ENCODE measurements at regions not wholly inside any gene's neighbourhood (a gene's known extent, or its start where the extent isn't known, plus 50 kb on each side); places are given as distances from the start of the nearest gene placed in this dataset.

DNA sequence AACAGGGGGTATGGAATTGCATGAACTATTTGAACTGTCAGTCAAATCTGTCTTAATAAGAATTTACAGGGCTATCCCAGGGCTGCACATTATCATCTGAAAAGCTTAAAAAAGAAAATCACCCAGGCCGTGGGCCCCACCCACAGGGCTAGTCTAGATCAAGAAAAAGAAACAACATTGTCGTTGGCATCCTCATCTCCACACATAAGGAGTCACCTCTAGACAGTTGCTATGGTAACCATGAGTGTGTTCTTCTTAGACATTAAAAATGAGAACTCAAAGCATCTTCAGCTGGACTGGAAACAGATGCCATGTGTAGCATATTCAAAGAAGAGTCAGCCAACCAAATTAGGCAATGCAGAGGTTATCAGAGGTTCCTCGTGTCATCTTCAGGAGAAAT is 72.3 kb upstream of the CPO start:
- TF ChIP-seq, protein P1, sequence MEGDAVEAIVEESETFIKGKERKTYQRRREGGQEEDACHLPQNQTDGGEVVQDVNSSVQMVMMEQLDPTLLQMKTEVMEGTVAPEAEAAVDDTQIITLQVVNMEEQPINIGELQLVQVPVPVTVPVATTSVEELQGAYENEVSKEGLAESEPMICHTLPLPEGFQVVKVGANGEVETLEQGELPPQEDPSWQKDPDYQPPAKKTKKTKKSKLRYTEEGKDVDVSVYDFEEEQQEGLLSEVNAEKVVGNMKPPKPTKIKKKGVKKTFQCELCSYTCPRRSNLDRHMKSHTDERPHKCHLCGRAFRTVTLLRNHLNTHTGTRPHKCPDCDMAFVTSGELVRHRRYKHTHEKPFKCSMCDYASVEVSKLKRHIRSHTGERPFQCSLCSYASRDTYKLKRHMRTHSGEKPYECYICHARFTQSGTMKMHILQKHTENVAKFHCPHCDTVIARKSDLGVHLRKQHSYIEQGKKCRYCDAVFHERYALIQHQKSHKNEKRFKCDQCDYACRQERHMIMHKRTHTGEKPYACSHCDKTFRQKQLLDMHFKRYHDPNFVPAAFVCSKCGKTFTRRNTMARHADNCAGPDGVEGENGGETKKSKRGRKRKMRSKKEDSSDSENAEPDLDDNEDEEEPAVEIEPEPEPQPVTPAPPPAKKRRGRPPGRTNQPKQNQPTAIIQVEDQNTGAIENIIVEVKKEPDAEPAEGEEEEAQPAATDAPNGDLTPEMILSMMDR (IDR thresholded peaks at IDR 0.05; ENCODE audit: insufficient read depth, low read depth, low read length), result no peak
- no peak overlapping the region for H3K4me3 ChIP-seq (ENCODE audit: low read depth, low read length)
- DNase-seq (ENCODE audit: low read depth), result no peak

DNA sequence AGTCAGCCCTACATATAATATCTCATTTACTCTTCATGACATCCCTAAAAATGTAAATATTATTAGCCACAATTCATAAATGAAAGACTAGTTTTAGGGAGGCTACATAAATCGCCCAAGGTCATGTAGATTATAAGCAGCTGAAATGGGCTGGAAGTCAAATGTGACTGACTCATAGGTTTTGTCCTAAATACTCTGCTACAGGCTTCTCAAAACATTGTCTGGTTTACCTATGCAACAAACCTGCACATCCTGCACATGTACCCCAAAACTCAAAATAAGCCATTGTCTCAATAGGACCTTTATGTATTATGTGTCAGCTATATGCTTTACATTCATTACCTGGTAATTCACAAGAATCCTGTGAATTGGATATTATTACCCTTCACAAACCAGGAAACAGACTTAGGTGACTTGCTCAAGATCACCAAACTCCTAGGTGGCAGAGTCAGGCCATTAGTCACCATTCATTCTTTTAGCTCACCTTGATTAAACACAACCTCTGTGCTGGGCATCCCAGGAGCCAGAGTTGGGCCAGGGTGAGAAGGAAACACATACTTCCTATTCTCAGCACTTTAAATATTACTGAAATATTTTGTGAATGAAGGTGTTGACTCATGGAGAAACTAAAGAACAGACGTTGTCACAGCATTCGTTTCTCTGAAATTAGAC is 69.4 kb upstream of the CPO start:
- TF ChIP-seq, protein P1 (IDR thresholded peaks at IDR 0.05; ENCODE audit: insufficient read depth, low read depth, low read length), result no peak
- H3K4me3 ChIP-seq (ENCODE audit: low read depth, low read length), result no peak overlapping the region
- no peak for DNase-seq (ENCODE audit: low read depth)

DNA sequence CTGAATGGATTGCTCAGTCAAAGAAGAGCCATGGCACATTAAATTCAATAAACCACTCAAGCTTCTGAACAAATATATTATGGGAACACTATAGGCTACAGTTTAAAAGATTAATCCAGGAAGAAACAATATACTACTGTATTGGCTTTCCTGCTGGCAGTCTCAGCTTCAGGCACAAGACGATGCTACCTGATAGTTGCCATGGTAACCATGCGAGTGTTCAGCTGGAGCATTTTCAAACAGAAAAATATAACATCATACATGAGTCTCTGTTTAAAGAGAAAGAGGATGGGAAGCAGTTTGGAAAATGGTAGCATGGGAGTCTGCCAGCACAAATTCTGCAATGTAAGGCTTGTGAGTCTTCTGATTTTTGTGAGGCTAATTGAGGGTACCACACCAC is 65.9 kb upstream of the CPO start:
- no peak for DNase-seq (ENCODE audit: low read depth)
- no peak overlapping the region for H3K4me3 ChIP-seq (ENCODE audit: low read depth, low read length)
- TF ChIP-seq, protein P1 (IDR thresholded peaks at IDR 0.05; ENCODE audit: insufficient read depth, low read depth, low read length), result no peak

DNA sequence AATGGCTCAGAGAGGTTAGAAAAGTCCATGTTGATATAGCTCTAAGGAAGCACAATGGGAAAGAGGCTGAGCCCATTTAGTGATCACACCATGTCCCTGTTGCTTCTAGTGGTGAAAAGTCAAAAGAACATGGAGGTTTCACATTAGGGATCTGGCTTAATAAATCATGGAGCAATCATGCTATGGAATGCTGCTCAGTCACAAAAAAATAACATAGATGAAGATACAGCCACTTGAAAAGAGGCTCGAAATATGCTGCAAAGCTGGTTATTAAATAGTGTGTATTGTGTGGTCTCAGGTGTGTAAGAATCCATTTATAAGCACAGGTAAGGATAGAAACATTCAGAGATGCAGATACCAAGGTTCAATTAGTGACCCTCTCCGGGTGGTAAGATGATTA is 63.6 kb upstream of the CPO start:
- H3K4me3 ChIP-seq (ENCODE audit: low read depth, low read length), result no peak overlapping the region
- TF ChIP-seq, protein P1 (IDR thresholded peaks at IDR 0.05; ENCODE audit: insufficient read depth, low read depth, low read length), result no peak
- no peak for DNase-seq (ENCODE audit: low read depth)

DNA sequence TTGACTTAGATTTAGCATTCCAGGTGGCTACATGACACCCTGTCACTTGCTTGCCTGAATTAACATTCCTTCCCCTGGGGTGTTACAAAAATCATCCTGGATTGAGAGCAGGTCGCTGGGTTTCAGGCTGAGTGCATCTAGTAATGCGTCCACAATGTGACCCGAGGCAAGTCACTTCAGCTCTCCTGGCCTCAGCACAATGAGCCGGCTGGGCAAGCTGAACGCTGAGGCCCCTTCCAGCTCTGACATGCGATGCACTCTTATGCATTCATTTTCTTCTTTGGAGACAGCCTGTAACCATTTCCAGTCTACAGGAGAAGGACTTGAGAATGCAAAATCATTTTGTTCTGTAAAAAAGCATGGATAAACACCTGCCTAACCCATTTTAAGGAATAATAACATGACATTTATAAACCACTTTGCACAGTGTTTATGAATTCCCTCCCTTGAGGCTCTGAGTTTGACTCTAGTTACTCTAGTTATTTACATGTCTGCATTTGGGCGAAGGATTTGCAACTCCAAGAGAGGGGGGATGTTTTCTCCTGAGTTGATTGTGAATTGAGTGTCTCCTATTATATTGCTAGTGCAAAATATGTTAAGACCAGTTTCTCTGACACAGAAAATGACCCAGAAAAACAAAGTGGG is 63.0 kb upstream of the CPO start:
- DNase-seq (ENCODE audit: low read depth), result no peak
- TF ChIP-seq, protein P1 (IDR thresholded peaks at IDR 0.05; ENCODE audit: insufficient read depth, low read depth, low read length), result no peak

DNA sequence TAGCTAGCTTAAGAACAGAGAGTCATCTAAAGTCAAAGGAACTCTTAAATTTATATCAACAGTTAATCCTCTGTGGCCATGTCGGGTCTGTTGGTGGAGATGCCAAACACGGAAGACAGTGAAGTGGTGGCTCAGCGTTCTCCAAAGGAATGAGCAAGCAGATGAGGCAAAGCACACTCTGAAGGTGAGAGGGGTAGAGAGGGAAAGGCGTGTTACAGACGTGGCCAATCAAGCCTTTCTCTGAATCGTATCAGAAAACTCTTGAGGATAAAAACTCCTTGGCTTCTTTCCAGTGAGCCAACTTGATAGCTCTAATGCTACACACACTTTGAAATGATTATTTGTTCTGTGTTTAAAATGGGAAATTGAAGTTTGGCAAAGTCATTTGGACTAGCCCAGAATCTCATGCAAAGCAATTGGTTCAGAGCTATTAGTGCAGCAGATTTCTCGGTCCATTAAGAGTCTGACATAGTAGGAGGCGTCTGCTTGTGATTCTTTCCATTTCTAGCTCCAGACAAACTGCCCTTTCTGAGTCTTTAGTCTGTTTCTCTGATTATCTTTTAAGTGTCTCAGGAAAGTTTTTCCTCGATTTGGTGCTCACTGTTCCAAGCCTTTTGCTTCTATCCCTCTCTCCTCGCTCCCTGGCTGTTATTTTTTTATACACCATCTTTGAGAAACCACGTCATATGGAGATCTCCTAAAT is 57.5 kb upstream of the CPO start:
- no peak overlapping the region for H3K4me3 ChIP-seq (ENCODE audit: low read depth, low read length)
- TF ChIP-seq, protein P1 (IDR thresholded peaks at IDR 0.05; ENCODE audit: insufficient read depth, low read depth, low read length), result no peak
- DNase-seq (ENCODE audit: low read depth), result no peak

More for the DNA sequence above, 63.0 kb upstream of the CPO start:
- H3K4me3 ChIP-seq (ENCODE audit: low read depth, low read length), result no peak overlapping the region

All from fibroblast of villous mesenchyme (primary cell).